Type B pancreatic cell (in vitro differentiated cells): ENCODE measurements at regions not wholly inside any gene's neighbourhood (a gene's known extent, or its start where the extent isn't known, plus 50 kb on each side); places are given as distances from the start of the nearest gene placed in this dataset.

Experiments
- DNase-seq: peaks from one replicate; pipeline ENCODE4 v3.0.0; 2021; ENCODE audit warnings: mixed read lengths; ENCODE audit not compliant: unreplicated experiment; ENCODE audit errors: extremely low spot score
- H3K27ac Mint-ChIP-seq: 2 replicates; pipeline ENCODE4 v1.8.0; 2021; ENCODE audit warnings: mild to moderate bottlenecking, mixed read lengths
- H3K27me3 Mint-ChIP-seq: 2 replicates; pipeline ENCODE4 v1.8.0; 2021; ENCODE audit warnings: mixed read lengths
- H3K36me3 Mint-ChIP-seq: 2 replicates; pipeline ENCODE4 v1.8.0; 2021; ENCODE audit warnings: mixed read lengths
- H3K4me1 Mint-ChIP-seq: one replicate; pipeline ENCODE4 v1.8.0; 2021; ENCODE audit warnings: mixed read lengths; ENCODE audit not compliant: unreplicated experiment
- H3K4me3 Mint-ChIP-seq: 2 replicates; pipeline ENCODE4 v1.8.0; 2021; ENCODE audit warnings: mild to moderate bottlenecking, mixed read lengths
- H3K9me3 Mint-ChIP-seq: 2 replicates; pipeline ENCODE4 v1.8.0; 2021; ENCODE audit warnings: mixed read lengths
- TF ChIP-seq, protein P1 (sequence below): fragments of 200-600 bp; sonication (generic); conservative IDR thresholded peaks from 2 replicates; pipeline ENCODE4 v1.5.0; 2021; ENCODE audit warnings: antibody characterized with exemption, mild to moderate bottlenecking

DNA sequence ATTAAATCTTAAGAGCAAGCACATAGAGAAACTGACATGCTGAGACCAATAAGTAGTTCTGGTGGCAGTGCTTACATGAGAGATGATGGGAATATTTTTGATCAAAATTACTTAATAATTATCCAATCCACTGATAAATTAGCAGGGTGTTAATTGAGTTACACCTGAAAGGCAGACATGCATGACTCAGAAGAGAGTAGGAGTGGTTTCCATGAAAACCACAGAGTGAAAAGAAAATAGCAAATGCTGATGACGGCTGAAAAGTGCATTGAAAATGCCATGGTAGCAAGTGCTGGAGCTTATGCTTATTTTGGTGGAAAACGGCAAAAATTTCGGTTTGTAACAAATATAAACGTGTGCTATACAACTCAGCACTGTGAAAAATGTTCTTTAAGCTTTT, 267.8 kb upstream of the LRRN1 start:
- H3K36me3 Mint-ChIP-seq: no peaks in the 10 kb centered on the region
- H3K27me3 Mint-ChIP-seq: peaks cover 4% of the 10 kb centered on the region
- TF ChIP-seq, protein P1, sequence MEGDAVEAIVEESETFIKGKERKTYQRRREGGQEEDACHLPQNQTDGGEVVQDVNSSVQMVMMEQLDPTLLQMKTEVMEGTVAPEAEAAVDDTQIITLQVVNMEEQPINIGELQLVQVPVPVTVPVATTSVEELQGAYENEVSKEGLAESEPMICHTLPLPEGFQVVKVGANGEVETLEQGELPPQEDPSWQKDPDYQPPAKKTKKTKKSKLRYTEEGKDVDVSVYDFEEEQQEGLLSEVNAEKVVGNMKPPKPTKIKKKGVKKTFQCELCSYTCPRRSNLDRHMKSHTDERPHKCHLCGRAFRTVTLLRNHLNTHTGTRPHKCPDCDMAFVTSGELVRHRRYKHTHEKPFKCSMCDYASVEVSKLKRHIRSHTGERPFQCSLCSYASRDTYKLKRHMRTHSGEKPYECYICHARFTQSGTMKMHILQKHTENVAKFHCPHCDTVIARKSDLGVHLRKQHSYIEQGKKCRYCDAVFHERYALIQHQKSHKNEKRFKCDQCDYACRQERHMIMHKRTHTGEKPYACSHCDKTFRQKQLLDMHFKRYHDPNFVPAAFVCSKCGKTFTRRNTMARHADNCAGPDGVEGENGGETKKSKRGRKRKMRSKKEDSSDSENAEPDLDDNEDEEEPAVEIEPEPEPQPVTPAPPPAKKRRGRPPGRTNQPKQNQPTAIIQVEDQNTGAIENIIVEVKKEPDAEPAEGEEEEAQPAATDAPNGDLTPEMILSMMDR: no peak
- no peak overlapping the region for H3K4me3 Mint-ChIP-seq
- no peaks in the 10 kb centered on the region for H3K9me3 Mint-ChIP-seq
- H3K4me1 Mint-ChIP-seq: no peaks in the 10 kb centered on the region
- no peak for DNase-seq
- no peak overlapping the region for H3K27ac Mint-ChIP-seq

DNA sequence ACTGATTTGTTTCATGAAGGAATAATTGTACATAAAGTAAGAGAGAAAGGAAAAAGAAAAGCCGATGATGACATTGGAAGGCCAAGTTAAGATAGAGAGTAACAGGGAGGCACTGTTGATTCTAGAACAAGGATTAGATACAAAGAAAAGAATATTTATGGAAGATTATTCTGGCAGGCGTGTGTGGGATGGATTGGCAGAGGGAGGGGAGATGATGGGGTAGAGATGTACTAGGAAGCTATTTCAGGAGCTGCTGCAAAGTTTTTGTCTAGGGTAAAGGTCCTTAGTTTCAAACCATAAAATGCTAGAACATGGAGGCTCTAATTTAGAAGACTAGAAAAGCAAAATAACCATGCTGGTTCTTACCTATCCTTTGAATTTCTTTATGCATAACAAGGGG, 280.0 kb upstream of the LRRN1 start:
- no peak overlapping the region for H3K27ac Mint-ChIP-seq
- H3K4me3 Mint-ChIP-seq: no peak overlapping the region
- H3K9me3 Mint-ChIP-seq: peaks cover 4% of the 10 kb centered on the region
- DNase-seq: no peak
- H3K36me3 Mint-ChIP-seq: peaks cover 4% of the 10 kb centered on the region
- no peaks in the 10 kb centered on the region for H3K4me1 Mint-ChIP-seq
- H3K27me3 Mint-ChIP-seq: peaks cover 5% of the 10 kb centered on the region
- TF ChIP-seq, protein P1: no peak

DNA sequence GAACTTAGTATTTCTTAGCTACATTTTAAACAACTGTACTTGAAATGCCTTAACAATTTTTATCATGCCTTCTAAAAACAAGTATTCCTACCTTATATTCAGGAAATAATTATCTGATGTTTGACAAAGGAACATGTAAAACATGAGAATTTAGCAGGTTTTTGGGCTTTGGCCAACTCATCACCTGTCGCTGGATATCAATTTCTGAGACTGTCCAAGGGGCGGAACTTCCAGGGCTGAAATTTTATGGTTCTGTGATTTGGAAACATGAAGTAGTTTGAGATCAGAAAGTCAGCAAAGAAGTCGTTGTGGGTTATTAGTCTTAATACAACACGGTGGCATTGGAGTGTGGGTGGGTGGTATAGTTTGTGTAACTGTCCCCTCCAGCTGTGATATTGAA, 282.2 kb upstream of the LRRN1 start:
- Mint-ChIP-seq H3K27ac (no peak overlapping the region), H3K4me3 (no peak overlapping the region), H3K4me1 (no peaks in the 10 kb centered on the region), H3K9me3 (peaks cover 4% of the 10 kb centered on the region), H3K36me3 (peaks cover 4% of the 10 kb centered on the region), H3K27me3 (peaks cover 8% of the 10 kb centered on the region)
- no peak for DNase-seq
- TF ChIP-seq, protein P1: no peak

DNA sequence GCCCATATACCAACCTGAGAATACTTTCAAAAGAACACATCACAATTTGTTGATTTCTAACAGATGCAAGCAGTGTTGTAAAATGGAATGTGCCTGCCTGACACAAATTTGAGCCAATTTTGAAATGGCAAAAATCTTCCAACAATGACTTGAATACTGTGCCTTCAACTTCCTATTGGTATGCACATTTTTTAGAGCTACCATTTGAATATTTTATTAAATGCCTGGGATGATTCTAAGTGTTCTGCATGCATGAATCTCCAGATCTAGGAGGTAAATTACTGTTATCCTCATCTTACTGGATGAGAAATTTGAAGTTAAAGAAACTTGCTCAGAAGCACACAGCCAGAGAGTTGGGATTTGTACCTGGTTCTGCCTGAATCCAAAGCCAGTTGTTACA, 282.8 kb upstream of the LRRN1 start:
- peaks cover 4% of the 10 kb centered on the region for H3K9me3 Mint-ChIP-seq
- H3K4me3 Mint-ChIP-seq: no peak overlapping the region
- peaks cover 4% of the 10 kb centered on the region for H3K36me3 Mint-ChIP-seq
- TF ChIP-seq, protein P1: no peak
- H3K27me3 Mint-ChIP-seq: peaks cover 8% of the 10 kb centered on the region
- no peak for DNase-seq
- no peak overlapping the region for H3K27ac Mint-ChIP-seq
- H3K4me1 Mint-ChIP-seq: no peaks in the 10 kb centered on the region

DNA sequence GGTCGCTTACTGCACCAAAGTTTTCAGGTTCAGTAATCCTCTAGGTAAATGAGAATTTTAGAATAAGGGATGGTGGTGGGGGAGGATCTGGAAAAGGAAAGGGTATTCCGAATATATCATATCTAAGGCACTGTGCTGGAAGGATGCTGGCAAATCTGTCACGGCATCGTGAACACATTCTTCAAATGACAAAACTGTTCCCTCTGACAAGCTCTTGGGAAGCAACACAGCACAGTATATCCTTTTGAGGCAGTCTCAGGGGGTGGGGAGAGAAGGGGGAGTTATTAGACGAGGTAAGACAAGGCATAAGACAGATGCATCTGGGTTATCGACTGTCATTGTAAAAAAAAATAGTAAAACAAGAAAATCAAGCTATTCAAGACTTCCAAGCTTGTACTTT, 289.6 kb upstream of the LRRN1 start:
- H3K4me1 Mint-ChIP-seq: peaks cover 10% of the 10 kb centered on the region
- peaks cover 3% of the 10 kb centered on the region for H3K27me3 Mint-ChIP-seq
- peak overlapping the region; percentile 5 for H3K4me3 Mint-ChIP-seq
- TF ChIP-seq, protein P1: no peak
- no peaks in the 10 kb centered on the region for H3K36me3 Mint-ChIP-seq
- no peaks in the 10 kb centered on the region for H3K9me3 Mint-ChIP-seq
- no peak for DNase-seq
- H3K27ac Mint-ChIP-seq: no peak overlapping the region

DNA sequence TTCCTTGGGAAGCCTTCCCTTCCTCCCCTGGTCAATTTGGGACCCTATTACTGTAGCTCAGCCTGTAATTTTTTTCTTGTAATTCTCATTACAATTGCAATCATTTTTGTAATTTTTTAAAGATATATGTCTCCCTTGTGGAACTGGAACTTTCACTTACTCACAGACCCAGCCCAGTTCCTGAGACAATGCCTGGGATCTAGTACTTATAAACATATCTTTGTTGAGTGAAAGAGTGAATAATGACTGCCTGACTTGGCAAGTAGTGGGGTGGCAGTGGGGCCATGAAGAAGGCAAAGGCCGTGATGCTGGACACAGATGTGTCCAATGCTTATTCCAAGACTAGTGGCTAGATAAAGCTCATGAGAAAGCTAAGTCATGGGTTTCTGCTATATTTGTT, 294.5 kb upstream of the LRRN1 start:
- no peak for DNase-seq
- H3K4me1 Mint-ChIP-seq: peaks cover 22% of the 10 kb centered on the region
- H3K36me3 Mint-ChIP-seq: peaks cover 5% of the 10 kb centered on the region
- TF ChIP-seq, protein P1: no peak
- peaks cover 6% of the 10 kb centered on the region for H3K9me3 Mint-ChIP-seq
- H3K27ac Mint-ChIP-seq: no peak overlapping the region
- peaks cover 2% of the 10 kb centered on the region for H3K27me3 Mint-ChIP-seq
- no peak overlapping the region for H3K4me3 Mint-ChIP-seq
